HG03060 (cell line): ENCODE measurements at regions not wholly inside any gene's neighbourhood (a gene's known extent, or its start where the extent isn't known, plus 50 kb on each side); places are given as distances from the start of the nearest gene placed in this dataset.

Source experiments
- ATAC-seq: cut with Tn5 transposase; IDR thresholded peaks from one replicate; pipeline ENCODE4 v1.9.1; 2021; ENCODE audit warnings: low read depth, moderate number of reproducible peaks; ENCODE audit not compliant: unreplicated experiment

- no peak for ATAC-seq
Observed at GRCh38 chr13:103358255-103358932, 292.2 kb upstream of the SLC10A2 start.

DNA sequence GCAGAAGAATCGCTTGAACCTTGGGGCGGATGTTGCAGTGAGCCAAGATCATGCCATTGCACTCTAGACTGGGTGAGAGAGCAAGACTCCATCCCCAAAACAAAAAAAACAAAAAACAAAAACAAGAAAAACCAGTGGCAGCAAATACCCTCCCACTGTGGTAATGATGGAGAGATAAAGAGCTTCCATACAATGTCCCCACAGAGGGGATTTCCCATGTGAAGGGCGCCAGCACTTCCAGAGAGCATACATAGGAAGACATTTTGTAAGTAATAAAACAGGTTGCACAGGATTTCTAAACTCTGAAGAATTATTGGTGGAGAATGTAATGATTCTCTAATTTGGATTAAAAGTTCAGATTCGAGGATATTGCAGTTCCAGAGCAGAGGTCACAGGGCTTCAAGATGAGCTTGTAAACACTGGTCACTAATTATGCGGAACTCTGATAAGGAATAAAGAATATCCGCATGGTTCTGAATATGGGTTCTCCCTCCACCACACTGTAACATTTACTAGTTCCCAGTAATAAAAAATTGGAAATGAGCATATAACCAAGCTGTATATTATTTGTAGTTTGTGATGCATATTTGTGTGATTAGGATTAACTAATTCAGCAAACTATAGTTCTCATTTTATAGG, 290.1 kb upstream of the SLC10A2 start:
- ATAC-seq: no peak

DNA sequence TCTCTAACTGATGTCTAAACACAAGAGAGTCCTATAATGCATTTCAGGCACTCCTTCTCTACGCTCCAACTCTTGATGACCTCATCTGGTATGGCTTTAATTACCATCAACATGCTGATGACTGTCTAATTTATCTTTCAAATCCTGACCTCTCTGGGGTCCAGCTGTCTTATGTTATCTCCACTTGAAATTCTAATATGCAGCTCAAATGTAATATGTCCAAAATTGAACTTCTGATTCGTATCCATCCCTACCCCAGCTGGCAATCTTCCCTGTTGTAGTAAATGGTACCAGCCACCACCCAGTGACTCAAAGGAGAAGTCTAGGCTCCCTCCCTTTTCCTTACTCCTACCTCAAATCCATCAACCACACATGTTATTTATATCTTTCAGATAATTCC, 288.0 kb upstream of the SLC10A2 start:
- ATAC-seq: no peak

DNA sequence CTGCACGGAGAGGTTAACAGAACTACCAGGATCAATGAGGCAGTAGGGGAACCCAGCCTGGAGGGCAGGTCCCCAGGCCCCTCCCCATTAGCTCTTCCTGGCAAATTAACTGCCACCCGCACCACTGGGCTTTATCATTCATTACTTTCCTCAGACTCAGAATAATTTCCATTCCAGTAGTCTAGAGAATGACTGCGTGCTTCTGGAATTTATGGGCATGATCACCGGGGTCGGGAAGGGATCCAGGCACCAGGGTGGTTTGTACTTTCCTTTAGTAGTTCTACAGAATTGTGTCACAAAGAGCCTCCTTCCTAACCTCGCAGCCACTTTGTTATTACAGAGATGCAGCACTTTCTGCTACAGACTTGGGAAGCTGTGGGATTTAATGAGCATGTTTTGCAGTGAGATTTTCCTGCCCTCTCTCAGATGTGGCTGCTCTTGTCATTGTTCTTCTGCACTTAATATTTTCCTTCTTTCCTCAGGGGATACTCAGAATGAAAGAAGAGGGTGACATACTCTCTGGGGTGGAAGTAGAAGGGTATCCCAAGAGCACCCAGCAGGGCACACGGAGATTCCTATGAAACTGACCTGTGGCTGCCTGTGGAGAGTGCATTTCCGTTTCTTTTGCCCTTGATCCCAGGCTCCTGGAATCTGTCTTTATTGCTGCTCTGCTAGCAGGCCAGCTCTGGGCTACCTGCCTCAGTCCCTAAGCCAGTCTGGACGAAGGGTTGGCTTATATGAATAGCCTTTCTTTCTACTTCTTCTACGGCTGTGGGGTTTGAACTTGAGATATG, 285.0 kb upstream of the SLC10A2 start:
- no peak for ATAC-seq

DNA sequence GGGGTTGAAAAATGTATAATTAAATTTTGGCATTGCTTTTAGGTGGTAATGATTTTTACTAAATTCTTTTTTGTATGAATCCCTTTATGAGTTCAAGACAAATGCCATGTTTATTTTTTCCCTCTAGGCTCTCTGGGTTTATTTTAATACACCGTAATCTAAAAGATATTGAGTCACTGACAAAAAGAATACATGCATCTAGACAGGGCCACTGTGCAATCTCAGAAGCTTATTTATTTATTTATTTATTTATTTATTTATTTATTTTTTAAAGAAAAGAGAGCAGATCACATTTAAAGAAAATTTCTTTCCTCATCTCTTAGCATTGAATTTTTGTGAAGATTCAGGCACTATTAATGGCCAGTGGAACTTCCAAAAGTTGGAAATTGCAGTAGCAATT, 283.9 kb upstream of the SLC10A2 start:
- ATAC-seq: no peak

DNA sequence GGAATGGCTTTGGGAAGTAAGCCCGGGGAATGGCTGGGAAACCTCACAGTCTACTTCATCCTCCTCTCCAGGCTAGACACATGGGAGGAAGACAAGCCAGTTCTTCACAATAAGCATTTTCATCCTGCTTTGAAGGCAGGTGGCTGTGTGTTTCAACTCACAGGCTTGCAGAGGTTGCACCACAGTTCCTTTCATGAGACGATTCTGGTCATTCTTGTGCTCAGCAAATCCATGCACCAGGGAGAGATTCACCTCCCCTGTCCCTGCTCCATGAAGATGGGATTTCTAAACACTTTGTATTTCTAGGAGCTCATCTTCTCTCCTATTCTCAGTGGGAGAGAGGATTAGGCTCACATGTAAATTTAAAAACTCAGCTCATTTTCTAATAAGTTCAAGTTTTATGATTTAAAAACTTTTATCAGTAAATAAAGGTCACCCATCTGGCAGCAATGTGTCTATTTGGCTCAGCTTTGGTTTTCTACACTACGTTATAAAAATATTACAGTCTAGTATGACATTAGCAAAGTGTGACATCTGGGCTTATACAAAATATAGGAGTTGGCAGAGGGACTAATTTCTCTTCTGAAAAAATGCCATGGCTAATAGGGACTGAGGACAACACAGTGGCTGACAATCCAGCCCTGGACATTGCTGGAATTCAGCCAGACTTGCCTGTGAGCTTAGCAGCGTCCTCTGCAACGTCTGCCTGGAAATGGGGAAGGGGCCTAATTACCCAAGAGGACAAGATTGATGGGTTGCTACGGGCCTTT, 283.2 kb upstream of the SLC10A2 start:
- ATAC-seq: no peak

- no peak for ATAC-seq
Observed at GRCh38 chr13:103335241-103335640, 269.0 kb upstream of the SLC10A2 start.

GRCh38 chr13:103331924-103332323, 265.7 kb upstream of the SLC10A2 start:
- no peak for ATAC-seq

DNA sequence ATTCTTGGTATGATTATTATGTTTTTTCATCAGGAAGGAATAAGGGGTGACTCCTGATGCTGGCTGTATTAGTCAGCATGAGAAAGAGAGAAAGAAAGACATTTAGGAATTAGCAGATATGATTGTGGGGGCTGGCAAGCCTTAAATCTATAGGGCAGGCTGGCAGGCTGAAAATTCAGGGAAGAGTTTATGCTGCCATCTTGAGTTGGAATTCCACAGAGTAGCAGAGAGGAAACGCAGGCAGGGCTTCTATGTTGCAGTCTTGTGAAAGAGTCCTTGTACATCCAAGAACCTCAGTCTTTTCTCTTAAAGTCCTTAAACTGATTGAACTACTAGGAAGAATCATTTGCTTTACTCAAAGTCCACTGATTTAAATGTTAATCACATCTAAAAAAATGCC, 262.7 kb upstream of the SLC10A2 start:
- ATAC-seq: no peak

- no peak for ATAC-seq
Observed at GRCh38 chr13:103326326-103326725, 260.1 kb upstream of the SLC10A2 start.

- ATAC-seq: no peak
Observed at GRCh38 chr13:103325672-103326071, 259.5 kb upstream of the SLC10A2 start.

DNA sequence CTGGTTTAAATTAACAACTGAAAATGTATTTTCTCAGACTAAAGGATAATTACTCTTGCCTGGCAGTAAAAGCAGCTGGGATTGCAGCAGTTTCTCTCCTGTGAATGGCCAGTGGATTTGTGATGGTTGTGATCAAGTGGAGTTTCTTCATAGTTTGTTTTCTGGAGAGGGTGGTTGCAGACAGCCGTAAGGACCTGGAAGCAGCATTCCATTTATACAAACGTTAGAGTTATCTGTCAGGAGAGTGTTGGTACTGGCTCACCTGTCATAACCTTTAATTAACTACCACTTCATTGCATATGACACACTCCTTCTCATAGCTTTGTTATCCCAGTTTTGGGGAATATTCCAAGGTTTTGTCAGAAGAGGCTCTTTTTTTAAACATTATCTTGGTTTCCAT, 258.4 kb upstream of the SLC10A2 start:
- no peak for ATAC-seq

- no peak for ATAC-seq
Observed at GRCh38 chr13:103315711-103316110, 249.5 kb upstream of the SLC10A2 start.

- no peak for ATAC-seq
Observed at GRCh38 chr13:103312467-103312866, 246.2 kb upstream of the SLC10A2 start.

GRCh38 chr13:103308667-103309066, 242.4 kb upstream of the SLC10A2 start:
- no peak for ATAC-seq

DNA sequence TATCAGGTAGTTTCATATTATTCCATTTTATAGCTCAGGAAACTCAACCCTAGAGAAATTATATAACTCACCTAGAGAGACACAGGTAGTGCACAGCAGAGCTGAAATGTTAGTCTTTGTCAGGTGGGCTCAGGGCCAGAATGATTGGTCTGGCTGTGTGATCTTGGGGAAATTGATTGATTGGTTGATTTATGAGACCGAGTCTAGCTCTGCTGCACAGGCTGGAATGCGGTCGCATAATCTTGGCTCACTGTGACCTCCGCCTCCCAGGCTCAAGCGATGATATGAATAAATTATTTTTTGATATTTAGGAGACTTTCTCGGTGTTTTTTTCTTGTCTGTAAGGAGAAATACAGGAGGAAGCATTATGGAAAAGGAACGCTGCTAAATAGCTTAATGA, 239.9 kb upstream of the SLC10A2 start:
- ATAC-seq: no peak

DNA sequence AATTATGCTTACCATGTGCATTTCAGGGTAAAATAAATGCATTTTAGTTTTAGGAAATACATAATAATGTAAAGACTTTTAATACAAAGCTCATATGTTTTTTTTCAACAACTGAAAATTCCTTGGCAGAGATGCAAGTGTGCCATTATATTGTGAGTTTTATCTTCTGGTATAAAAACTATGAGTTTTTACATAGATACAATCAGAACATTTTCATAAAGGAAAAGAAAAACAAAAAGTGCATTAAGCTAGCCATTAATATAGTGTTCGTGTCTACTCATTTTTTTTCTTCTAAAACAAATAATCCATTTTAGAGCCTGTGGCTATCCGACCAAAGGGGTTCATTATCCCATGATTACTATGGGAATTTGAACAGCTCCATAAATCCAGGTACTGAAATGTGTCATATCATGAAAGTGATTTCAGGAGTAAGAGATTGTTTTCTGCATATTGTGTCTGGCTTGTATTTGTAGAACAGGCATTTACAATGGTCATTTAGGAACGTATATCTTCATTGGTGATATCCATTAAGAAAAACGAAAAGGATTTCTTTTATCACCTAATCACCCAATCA, 236.9 kb upstream of the SLC10A2 start:
- ATAC-seq: no peak

DNA sequence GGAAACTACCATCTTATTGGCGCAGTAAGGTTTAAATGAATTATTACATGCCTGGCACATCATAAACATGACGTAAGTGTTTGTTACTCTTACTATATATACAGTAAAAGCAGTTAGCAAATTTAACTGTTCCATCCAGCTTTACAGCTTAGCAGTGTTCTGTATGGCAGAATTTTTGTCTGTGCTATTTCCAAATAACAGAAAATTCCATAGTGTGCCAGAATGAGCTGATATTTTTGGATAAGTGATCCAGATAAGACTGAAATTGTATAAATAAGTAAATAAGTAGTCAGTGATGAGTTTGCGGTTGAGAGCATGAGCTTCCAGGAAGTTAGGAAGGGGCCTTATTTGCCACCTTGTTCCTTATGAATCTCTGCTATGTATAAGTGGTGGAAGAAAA, 236.5 kb upstream of the SLC10A2 start:
- ATAC-seq: no peak

GRCh38 chr13:103299079-103299478, 232.9 kb upstream of the SLC10A2 start:
- ATAC-seq: no peak

DNA sequence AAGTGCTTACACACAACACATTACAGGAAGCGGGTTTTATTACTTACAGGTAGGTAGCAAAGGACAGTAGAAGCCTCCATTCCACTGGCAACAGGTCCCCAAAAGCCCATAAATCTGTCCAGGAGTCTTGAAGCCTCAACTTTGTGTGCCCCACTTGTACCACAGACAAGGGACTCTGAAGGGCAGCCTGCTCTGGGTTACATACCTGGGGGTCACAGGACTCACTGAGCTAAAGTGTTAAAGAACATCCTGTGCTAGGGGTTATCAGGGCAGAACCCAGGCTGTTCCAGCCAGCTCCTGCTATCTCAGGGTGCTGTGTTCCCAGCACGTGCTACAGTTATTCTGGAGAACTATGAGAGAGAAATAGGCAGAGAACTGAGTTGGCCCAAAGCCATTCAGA, 230.9 kb upstream of the SLC10A2 start:
- ATAC-seq: no peak
